H1 (cell line): ENCODE measurements at regions not wholly inside any gene's neighbourhood (a gene's known extent, or its start where the extent isn't known, plus 50 kb on each side); places are given as distances from the start of the nearest gene placed in this dataset.

Experiments used
- GTF2F1 ChIP-seq: IDR thresholded peaks from 2 replicates; pipeline ENCODE4 v1.6.1; 2012; ENCODE audit warnings: low read depth, low read length, improper control_type of control experiment, borderline replicate concordance
- NRF1 ChIP-seq: IDR thresholded peaks from 2 replicates; pipeline ENCODE4 v1.6.1; 2011; ENCODE audit warnings: mild to moderate bottlenecking, low read depth, low read length, improper control_type of control experiment
- SUZ12 ChIP-seq: fragments of 200-600 bp; sonication (generic); IDR thresholded peaks from 2 replicates; pipeline ENCODE4 v1.6.1; 2012; ENCODE audit warnings: mild to moderate bottlenecking, inconsistent platforms, low read length, moderate library complexity, mixed read lengths
- USF2 ChIP-seq: IDR thresholded peaks from 2 replicates; pipeline ENCODE4 v1.6.1; 2011; ENCODE audit warnings: low read length, improper control_type of control experiment

GRCh38 chr2:196286821-196287220, 115.4 kb upstream of the STK17B start (continued):
- TF ChIP-seq NRF1: no peak
- no peak for TF ChIP-seq SUZ12
- TF ChIP-seq USF2: no peak
- TF ChIP-seq GTF2F1: no peak
